ENCODE measurements at regions not wholly inside any gene's neighbourhood (a gene's known extent, or its start where the extent isn't known, plus 50 kb on each side); places are given as distances from the start of the nearest gene placed in this dataset.

GRCh38 chr19:31803835-31804446 is 454.7 kb upstream of the TSHZ3 start:
- TF ChIP-seq CTCF (IDR thresholded peaks at IDR 0.05) (no peak), POLR2AphosphoS5 (IDR thresholded peaks at IDR 0.05) (no peak)

All from upper lobe of left lung (tissue), 4 donors.